ENCODE measurements at regions not wholly inside any gene's neighbourhood (a gene's known extent, or its start where the extent isn't known, plus 50 kb on each side); places are given as distances from the start of the nearest gene placed in this dataset.

- Mint-ChIP-seq H3K4me3 (no peak overlapping the region), H3K9me3 (peaks cover 4 to 5% of the 10 kb centered on the region in 2 donors), H3K36me3 (no peaks in the 10 kb centered on the region), H3K4me1 (no peaks in the 10 kb centered on the region), H3K27ac (no peak overlapping the region), H3K27me3 (ENCODE audit: low read depth in 2 of 2) (no peaks in the 10 kb centered on the region)
- ATAC-seq (no peak), DNase-seq (no peak)
- intact Hi-C loops (cut with micrococcal nuclease), result no loop called here
- WGBS (ENCODE audit: insufficient coverage), result 55% methylated on average over 2 of the region's 2 CpGs
- Histone ChIP-seq H3K27ac (ENCODE audit: low read length) (no peak overlapping the region), H3K36me3 (ENCODE audit: control insufficient read depth, insufficient read depth, low read length) (no peaks in the 10 kb centered on the region), H3K9me3 (ENCODE audit: control insufficient read depth, insufficient read depth, low read length) (peaks cover 3% of the 10 kb centered on the region), H3K4me1 (ENCODE audit: control insufficient read depth, insufficient read depth, low read length) (no peaks in the 10 kb centered on the region), H3K27me3 (ENCODE audit: control insufficient read depth, insufficient read depth, low read length) (no peaks in the 10 kb centered on the region), H3K4me3 (ENCODE audit: low read length) (no peak overlapping the region)
- no peak for TF ChIP-seq CTCF (IDR thresholded peaks at IDR 0.05)
Measured at GRCh38 chr11:15558513-15559181, 443.9 kb downstream of the INSC start.

- H3K27ac ChIP-seq (ENCODE audit: low read length), result no peak overlapping the region
- WGBS (ENCODE audit: insufficient coverage), result 95% methylated on average over 50 of the region's 52 CpGs
- DNase-seq, result no peak
- Mint-ChIP-seq H3K9me3 (peaks cover 6 to 9% of the 10 kb centered on the region in 2 donors), H3K36me3 (no peaks in the 10 kb centered on the region), H3K4me1 (no peaks in the 10 kb centered on the region), H3K27me3 (ENCODE audit: low read depth in 2 of 2) (no peaks in the 10 kb centered on the region), H3K4me3 (no peak overlapping the region), H3K27ac (no peak overlapping the region)
- ATAC-seq, result no peak
- no peak overlapping the region for H3K4me3 ChIP-seq (ENCODE audit: low read length)
- H3K4me1 ChIP-seq (ENCODE audit: control insufficient read depth, insufficient read depth, low read length), result no peaks in the 10 kb centered on the region
- intact Hi-C loops (cut with micrococcal nuclease), result no loop called here
- H3K9me3 ChIP-seq (ENCODE audit: control insufficient read depth, insufficient read depth, low read length), result peaks cover 3% of the 10 kb centered on the region
- H3K36me3 ChIP-seq (ENCODE audit: control insufficient read depth, insufficient read depth, low read length), result no peaks in the 10 kb centered on the region
- TF ChIP-seq CTCF (IDR thresholded peaks at IDR 0.05), result no peak
- H3K27me3 ChIP-seq (ENCODE audit: control insufficient read depth, insufficient read depth, low read length), result no peaks in the 10 kb centered on the region
Measured at GRCh38 chr11:15560689-15561467, 446.2 kb downstream of the INSC start.

- Histone ChIP-seq H3K36me3 (ENCODE audit: control insufficient read depth, insufficient read depth, low read length) (no peaks in the 10 kb centered on the region), H3K4me3 (ENCODE audit: low read length) (no peak overlapping the region), H3K27ac (ENCODE audit: low read length) (no peak overlapping the region), H3K4me1 (ENCODE audit: control insufficient read depth, insufficient read depth, low read length) (no peaks in the 10 kb centered on the region), H3K9me3 (ENCODE audit: control insufficient read depth, insufficient read depth, low read length) (peaks cover 3% of the 10 kb centered on the region), H3K27me3 (ENCODE audit: control insufficient read depth, insufficient read depth, low read length) (no peaks in the 10 kb centered on the region)
- no peaks in the 10 kb centered on the region for H3K36me3 Mint-ChIP-seq
- 76% methylated on average over 4 of the region's 4 CpGs for WGBS (ENCODE audit: insufficient coverage)
- DNase-seq (no peak), ATAC-seq (no peak)
- no peaks in the 10 kb centered on the region for H3K4me1 Mint-ChIP-seq
- H3K27ac Mint-ChIP-seq, result no peak overlapping the region
- TF ChIP-seq CTCF (IDR thresholded peaks at IDR 0.05), result no peak
- intact Hi-C loops (cut with micrococcal nuclease), result no loop called here
- H3K27me3 Mint-ChIP-seq (ENCODE audit: low read depth in 2 of 2), result no peaks in the 10 kb centered on the region
- H3K4me3 Mint-ChIP-seq, result no peak overlapping the region
- H3K9me3 Mint-ChIP-seq, result peaks cover 8 to 11% of the 10 kb centered on the region in 2 donors
Measured at GRCh38 chr11:15562230-15562629, 447.5 kb downstream of the INSC start.

Data from natural killer cell (primary cell).